Spleen (tissue), 7 donors: ENCODE measurements at regions not wholly inside any gene's neighbourhood (a gene's known extent, or its start where the extent isn't known, plus 50 kb on each side); places are given as distances from the start of the nearest gene placed in this dataset.

ENCODE experiments used
- CTCF ChIP-seq, 11 experiments: fragments of 200-600 bp in 7 of 11; fragments of 450-650 bp in 4 of 11; sonication (generic) in 4 of 11; IDR thresholded peaks in 8 of 11; conservative IDR thresholded peaks in 3 of 11; 1 replicate in 7 of 11; 2 replicates in 4 of 11; pipeline versions ENCODE4 v1.4.0 to v1.8.0; 2016 to 2021; ENCODE audit warnings: antibody characterized with exemption in 11 of 11, inconsistent platforms in 4 of 11, mild to moderate bottlenecking in 1 of 11
- POLR2A ChIP-seq, 3 donors: fragments of 450-650 bp; IDR thresholded peaks; one replicate each; pipeline ENCODE4 v1.5.1; 2017; ENCODE audit warnings: antibody characterized with exemption in 3 of 3, mild to moderate bottlenecking in 1 of 3
- POLR2AphosphoS5 ChIP-seq, 3 donors: sonication (generic); formaldehyde crosslinking; IDR thresholded peaks; one replicate each; pipeline ENCODE4 v1.5.1; 2017; ENCODE audit warnings: antibody characterized with exemption in 3 of 3
- donor health status: DM: no; HTN: no; CAD: no; lungs with moderate emphysema.
- donor health status: DM: no; HTN: no; CAD: no.
- donor health status: DM: no; HTN: no; CAD: no.

- TF ChIP-seq POLR2A (IDR thresholded peaks at IDR 0.05) = no peak
- no peak for TF ChIP-seq CTCF (IDR thresholded peaks at IDR 0.05 in 8 of 11, conservative IDR thresholded peaks at IDR 0.05 in 3 of 11)
- TF ChIP-seq POLR2AphosphoS5 (IDR thresholded peaks at IDR 0.05) = no peak
These were observed 172.0 kb downstream of the MELK start for GRCh38 chr9:36744678-36745077.
